ENCODE measurements at regions not wholly inside any gene's neighbourhood (a gene's known extent, or its start where the extent isn't known, plus 50 kb on each side); places are given as distances from the start of the nearest gene placed in this dataset.
"Not testable (repeated sequence)": the region's sequence is repeated elsewhere in the genome, so short reads cannot be mapped to it uniquely, and the experiment has no call there.

DNA sequence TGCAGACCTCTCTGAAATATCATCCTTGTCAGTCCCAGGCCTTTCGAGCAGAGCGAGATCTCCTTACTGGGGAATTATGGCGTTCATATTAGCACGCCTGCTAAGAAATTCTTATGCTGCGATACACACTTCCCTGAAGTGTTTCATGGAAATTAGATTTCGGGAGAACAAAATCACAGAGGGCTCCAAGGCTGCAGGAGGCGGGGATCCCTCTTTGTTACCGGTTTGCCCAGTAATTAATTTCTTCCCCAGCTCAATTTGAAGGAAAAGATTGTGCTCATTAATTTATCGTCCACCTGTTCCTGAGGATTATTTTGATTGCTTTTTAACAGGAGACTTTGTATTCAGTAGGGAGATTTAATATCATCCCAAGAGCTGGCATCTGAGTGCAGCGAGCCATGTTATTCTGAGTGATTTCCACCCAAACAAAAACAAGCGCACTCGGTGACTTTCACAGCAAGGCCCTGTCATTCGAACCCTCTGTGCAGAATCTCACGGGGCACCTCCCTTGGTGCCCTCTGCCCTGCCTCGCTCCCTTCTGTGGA, 202.3 kb upstream of the GALNT2 start:
- Mint-ChIP-seq H3K36me3 (ENCODE audit: insufficient read depth, unreplicated experiment) (no peaks in the 10 kb centered on the region), H3K4me3 (ENCODE audit: low read depth, unreplicated experiment) (no peak overlapping the region), H3K27ac (ENCODE audit: unreplicated experiment) (no peak overlapping the region), H3K27me3 (ENCODE audit: unreplicated experiment) (peaks cover 56% of the 10 kb centered on the region), H3K9me3 (ENCODE audit: low read depth, unreplicated experiment) (no peaks in the 10 kb centered on the region), H3K4me1 (ENCODE audit: low read depth, unreplicated experiment) (no peaks in the 10 kb centered on the region)
- CTCF ChIA-PET = no interaction called here
- DNase-seq = no peak
- BruUV-seq (replicated peaks) = no TSS peak
- TF ChIP-seq, protein P1, sequence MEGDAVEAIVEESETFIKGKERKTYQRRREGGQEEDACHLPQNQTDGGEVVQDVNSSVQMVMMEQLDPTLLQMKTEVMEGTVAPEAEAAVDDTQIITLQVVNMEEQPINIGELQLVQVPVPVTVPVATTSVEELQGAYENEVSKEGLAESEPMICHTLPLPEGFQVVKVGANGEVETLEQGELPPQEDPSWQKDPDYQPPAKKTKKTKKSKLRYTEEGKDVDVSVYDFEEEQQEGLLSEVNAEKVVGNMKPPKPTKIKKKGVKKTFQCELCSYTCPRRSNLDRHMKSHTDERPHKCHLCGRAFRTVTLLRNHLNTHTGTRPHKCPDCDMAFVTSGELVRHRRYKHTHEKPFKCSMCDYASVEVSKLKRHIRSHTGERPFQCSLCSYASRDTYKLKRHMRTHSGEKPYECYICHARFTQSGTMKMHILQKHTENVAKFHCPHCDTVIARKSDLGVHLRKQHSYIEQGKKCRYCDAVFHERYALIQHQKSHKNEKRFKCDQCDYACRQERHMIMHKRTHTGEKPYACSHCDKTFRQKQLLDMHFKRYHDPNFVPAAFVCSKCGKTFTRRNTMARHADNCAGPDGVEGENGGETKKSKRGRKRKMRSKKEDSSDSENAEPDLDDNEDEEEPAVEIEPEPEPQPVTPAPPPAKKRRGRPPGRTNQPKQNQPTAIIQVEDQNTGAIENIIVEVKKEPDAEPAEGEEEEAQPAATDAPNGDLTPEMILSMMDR (IDR thresholded peaks at IDR 0.05; ENCODE audit: unreplicated experiment) = no peak
- intact Hi-C loops (cut with micrococcal nuclease; ENCODE audit: unreplicated experiment) = no loop called here

DNA sequence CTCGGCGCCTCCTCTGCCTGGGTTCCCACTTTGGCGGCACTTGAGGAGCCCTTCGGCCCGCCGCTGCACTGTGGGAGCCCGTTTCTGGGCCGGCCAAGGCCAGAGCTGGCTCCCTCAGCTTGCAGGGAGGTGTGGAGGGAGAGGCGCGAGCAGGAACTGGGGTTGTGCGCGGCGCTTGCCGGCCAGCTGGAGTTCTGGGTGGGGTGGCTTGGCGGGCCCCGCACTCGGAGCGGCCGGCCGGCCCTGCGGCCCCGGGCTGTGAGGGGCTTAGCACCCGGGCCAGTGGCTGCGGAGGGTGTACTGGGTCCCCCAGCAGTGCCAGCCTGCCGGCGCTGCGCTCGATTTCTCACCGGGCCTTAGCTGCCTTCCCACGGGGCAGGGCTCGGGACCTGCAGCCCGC, 201.7 kb upstream of the GALNT2 start:
- H3K27me3 Mint-ChIP-seq (ENCODE audit: unreplicated experiment) = peaks cover 56% of the 10 kb centered on the region
- H3K27ac Mint-ChIP-seq (ENCODE audit: unreplicated experiment); H3K4me1 Mint-ChIP-seq (ENCODE audit: low read depth, unreplicated experiment); DNase-seq; H3K36me3 Mint-ChIP-seq (ENCODE audit: insufficient read depth, unreplicated experiment); H3K4me3 Mint-ChIP-seq (ENCODE audit: low read depth, unreplicated experiment); BruUV-seq (replicated peaks); H3K9me3 Mint-ChIP-seq (ENCODE audit: low read depth, unreplicated experiment); intact Hi-C loops (cut with micrococcal nuclease; ENCODE audit: unreplicated experiment): not testable (repeated sequence)
- CTCF ChIA-PET = interaction anchor here (0.6 kb wide), 1 partner anchor 74 kb away, joined by 3 read pairs; no protein-coding TSS in a partner anchor

DNA sequence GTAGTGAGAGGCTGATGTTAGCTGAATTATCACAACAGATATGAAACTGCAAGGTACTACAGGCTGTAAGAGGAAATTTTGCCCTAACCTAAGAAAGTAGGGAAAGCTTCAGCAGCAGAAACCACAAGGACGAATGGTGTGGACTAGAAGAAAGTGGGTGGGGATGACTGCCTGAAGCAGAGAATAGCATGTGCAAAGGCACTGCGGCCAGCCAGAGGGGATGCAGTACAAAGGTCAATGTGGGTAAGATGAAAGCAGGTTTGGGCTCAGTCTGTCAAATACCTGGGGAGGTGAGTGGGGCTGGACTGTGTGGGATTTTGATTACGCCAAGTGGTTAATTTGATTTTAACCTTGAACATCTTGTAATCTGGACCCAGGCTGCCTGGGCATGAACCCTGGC, 199.3 kb upstream of the GALNT2 start:
- BruUV-seq (replicated peaks) = no TSS peak
- intact Hi-C loops (cut with micrococcal nuclease; ENCODE audit: unreplicated experiment) = no loop called here
- CTCF ChIA-PET = no interaction called here
- DNase-seq = no peak
- Mint-ChIP-seq H3K9me3 (ENCODE audit: low read depth, unreplicated experiment) (no peaks in the 10 kb centered on the region), H3K4me1 (ENCODE audit: low read depth, unreplicated experiment) (no peaks in the 10 kb centered on the region), H3K4me3 (ENCODE audit: low read depth, unreplicated experiment) (no peak overlapping the region), H3K36me3 (ENCODE audit: insufficient read depth, unreplicated experiment) (no peaks in the 10 kb centered on the region), H3K27ac (ENCODE audit: unreplicated experiment) (no peak overlapping the region), H3K27me3 (ENCODE audit: unreplicated experiment) (peaks cover 36% of the 10 kb centered on the region)
- TF ChIP-seq, protein P1 (IDR thresholded peaks at IDR 0.05; ENCODE audit: unreplicated experiment) = no peak

DNA sequence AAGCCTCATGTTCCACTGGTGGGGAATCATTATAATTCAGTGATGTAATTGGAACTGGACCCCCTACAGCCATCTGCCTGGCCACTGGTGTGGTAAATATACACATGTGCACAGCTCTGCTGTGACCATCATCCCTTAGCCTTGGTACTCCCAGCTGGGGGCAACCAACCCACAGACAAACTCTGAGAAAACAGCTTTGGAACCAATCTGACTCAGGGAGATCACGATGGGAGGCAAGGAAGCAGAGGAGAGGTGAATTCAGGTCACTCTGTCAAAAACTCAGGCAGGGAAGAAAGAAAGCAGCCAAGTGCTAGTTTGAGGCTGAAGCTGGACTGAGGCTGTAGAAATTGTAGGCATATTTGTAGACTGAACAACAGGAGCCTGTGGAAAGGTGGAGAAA, 197.8 kb upstream of the GALNT2 start:
- no peak overlapping the region for H3K27ac Mint-ChIP-seq (ENCODE audit: unreplicated experiment)

DNA sequence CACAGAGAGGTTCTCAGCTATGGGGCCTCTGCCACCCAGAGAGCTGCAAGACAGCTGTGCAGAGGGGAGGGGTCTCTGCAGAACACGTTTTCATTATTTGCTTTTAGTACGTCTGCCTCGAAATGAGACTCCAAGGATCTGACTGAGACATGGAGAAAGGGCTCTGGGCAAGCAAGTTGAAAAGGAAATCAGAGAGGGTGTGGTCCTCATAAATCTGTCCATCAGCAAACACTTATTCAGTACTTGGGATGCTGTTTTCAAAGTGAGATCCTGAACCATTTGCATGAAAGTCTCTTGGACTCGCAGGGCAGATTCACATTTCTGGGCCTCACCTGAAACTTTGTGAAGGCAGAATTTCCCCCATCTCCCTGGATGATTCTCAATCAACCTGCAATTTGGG, 197.4 kb upstream of the GALNT2 start:
- no TSS peak for BruUV-seq (replicated peaks)
- no peaks in the 10 kb centered on the region for H3K36me3 Mint-ChIP-seq (ENCODE audit: insufficient read depth, unreplicated experiment)
- no peak overlapping the region for H3K4me3 Mint-ChIP-seq (ENCODE audit: low read depth, unreplicated experiment)
- no peak for DNase-seq
- CTCF ChIA-PET = no interaction called here
- TF ChIP-seq, protein P1 (IDR thresholded peaks at IDR 0.05; ENCODE audit: unreplicated experiment) = no peak
- H3K27me3 Mint-ChIP-seq (ENCODE audit: unreplicated experiment) = peaks cover 27% of the 10 kb centered on the region
- no peaks in the 10 kb centered on the region for H3K4me1 Mint-ChIP-seq (ENCODE audit: low read depth, unreplicated experiment)
- H3K27ac Mint-ChIP-seq (ENCODE audit: unreplicated experiment) = no peak overlapping the region
- intact Hi-C loops (cut with micrococcal nuclease; ENCODE audit: unreplicated experiment) = no loop called here
- H3K9me3 Mint-ChIP-seq (ENCODE audit: low read depth, unreplicated experiment) = no peaks in the 10 kb centered on the region

More for the DNA sequence above, 197.8 kb upstream of the GALNT2 start:
- no peak overlapping the region for H3K4me3 Mint-ChIP-seq (ENCODE audit: low read depth, unreplicated experiment)
- H3K4me1 Mint-ChIP-seq (ENCODE audit: low read depth, unreplicated experiment) = no peaks in the 10 kb centered on the region
- no peaks in the 10 kb centered on the region for H3K9me3 Mint-ChIP-seq (ENCODE audit: low read depth, unreplicated experiment)
- intact Hi-C loops (cut with micrococcal nuclease; ENCODE audit: unreplicated experiment) = no loop called here
- H3K27me3 Mint-ChIP-seq (ENCODE audit: unreplicated experiment) = peaks cover 27% of the 10 kb centered on the region
- H3K36me3 Mint-ChIP-seq (ENCODE audit: insufficient read depth, unreplicated experiment) = no peaks in the 10 kb centered on the region
- CTCF ChIA-PET = no interaction called here
- no peak for DNase-seq
- BruUV-seq (replicated peaks) = no TSS peak
- TF ChIP-seq, protein P1 (IDR thresholded peaks at IDR 0.05; ENCODE audit: unreplicated experiment) = no peak

All from Calu3 (cell line).